Keratinocyte (primary cell): ENCODE measurements at regions not wholly inside any gene's neighbourhood (a gene's known extent, or its start where the extent isn't known, plus 50 kb on each side); places are given as distances from the start of the nearest gene placed in this dataset.
"Not testable (repeated sequence)": the region's sequence is repeated elsewhere in the genome, so short reads cannot be mapped to it uniquely, and the experiment has no call there.

ENCODE experiments used
- DNase-seq: peaks from one replicate; pipeline ENCODE4 v3.0.0-alpha.2; 2011; ENCODE audit warnings: low read depth, missing footprints, low spot score
- FAIRE-seq: peaks from 2 replicates; lab custom pipeline; 2011; peaks lifted over from hg19 to GRCh38; lab: Jason Lieb, UNC
- H2AFZ ChIP-seq: 2 replicates; pipeline ENCODE4 v1.6.0; 2012; ENCODE audit warnings: low read length, control low read depth, inconsistent platforms; ENCODE audit not compliant: control insufficient read depth
- H3K27ac ChIP-seq: 2 replicates; pipeline ENCODE4 v1.5.1; 2011; ENCODE audit warnings: low read length; ENCODE audit not compliant: control insufficient read depth, insufficient read depth
- H3K27me3 ChIP-seq: 3 replicates; pipeline ENCODE4 v1.6.0; 2011; ENCODE audit warnings: low read length; ENCODE audit not compliant: control insufficient read depth, insufficient read depth; ENCODE audit errors: extremely low read depth
- H3K36me3 ChIP-seq, 2 experiments: 2 replicates in 1 of 2; 3 replicates in 1 of 2; pipeline ENCODE4 v1.5.1; 2011; ENCODE audit warnings: low read length in 2 of 2, mild to moderate bottlenecking in 1 of 2; ENCODE audit not compliant: control insufficient read depth in 2 of 2, insufficient read depth in 2 of 2; ENCODE audit errors: extremely low read depth in 1 of 2
- H3K4me1 ChIP-seq: 3 replicates; pipeline ENCODE4 v1.5.1; 2011; ENCODE audit warnings: low read length; ENCODE audit not compliant: control insufficient read depth, insufficient read depth; ENCODE audit errors: extremely low read depth
- H3K4me2 ChIP-seq: 3 replicates; pipeline ENCODE4 v1.6.0; 2011; ENCODE audit warnings: low read depth, low read length; ENCODE audit not compliant: control insufficient read depth, insufficient read depth; ENCODE audit errors: extremely low read depth
- H3K4me3 ChIP-seq, 3 experiments: fragments of 200-600 bp in 1 of 3; sonication (generic) in 1 of 3; 2 replicates in 2 of 3; 3 replicates in 1 of 3; pipeline ENCODE4 v1.5.1; 2011 to 2016; ENCODE audit warnings: low read length in 3 of 3, mild to moderate bottlenecking in 3 of 3, control low read depth in 2 of 3, inconsistent platforms in 1 of 3, low read depth in 1 of 3, mixed read lengths in 1 of 3, mixed run types in 1 of 3, moderate library complexity in 1 of 3; ENCODE audit not compliant: control insufficient read depth in 2 of 3, insufficient read depth in 2 of 3; ENCODE audit errors: extremely low read depth in 1 of 3
- H3K79me2 ChIP-seq: 2 replicates; pipeline ENCODE4 v1.6.0; 2012; ENCODE audit warnings: low read length; ENCODE audit not compliant: control insufficient read depth, insufficient read depth
- H3K9ac ChIP-seq: 3 replicates; pipeline ENCODE4 v1.6.0; 2011; ENCODE audit warnings: low read length; ENCODE audit not compliant: control insufficient read depth, insufficient read depth; ENCODE audit errors: extremely low read depth
- H3K9me1 ChIP-seq: 3 replicates; pipeline ENCODE4 v1.6.0; 2011; ENCODE audit warnings: low read length; ENCODE audit not compliant: control insufficient read depth, insufficient read depth; ENCODE audit errors: extremely low read depth
- H3K9me3 ChIP-seq: 2 replicates; pipeline ENCODE4 v1.5.1; 2012; ENCODE audit warnings: low read depth, low read length; ENCODE audit not compliant: control insufficient read depth
- H4K20me1 ChIP-seq: 3 replicates; pipeline ENCODE4 v1.6.0; 2011; ENCODE audit warnings: low read length; ENCODE audit not compliant: control insufficient read depth, insufficient read depth; ENCODE audit errors: extremely low read depth
- EZH2 ChIP-seq: IDR thresholded peaks from one replicate; pipeline ENCODE4 v1.6.1; 2012; ENCODE audit warnings: inconsistent platforms, mild to moderate bottlenecking, low read length, moderate library complexity
- dilution Hi-C: fragments of 300-500 bp; cut with MboI; formaldehyde crosslinking; loops from one replicate; pipeline ENCODE4 v1.7.0; 2020; ENCODE audit warnings: low sequenced_read_pairs; ENCODE audit not compliant: extremely low pct_ligation_motif_present
- TF ChIP-seq, protein P1 (sequence below), 3 experiments: IDR thresholded peaks in 1 of 3; conservative IDR thresholded peaks in 1 of 3; optimal IDR thresholded peaks in 1 of 3; 2 replicates in 2 of 3; 3 replicates in 1 of 3; pipeline versions ENCODE3 to v1.5.1; 2011; ENCODE audit warnings: low read length in 3 of 3, mild to moderate bottlenecking in 3 of 3, moderate library complexity in 2 of 3, control low read depth in 1 of 3, inconsistent platforms in 1 of 3; ENCODE audit not compliant: insufficient read depth in 2 of 3; ENCODE audit errors: extremely low read depth in 1 of 3

DNA sequence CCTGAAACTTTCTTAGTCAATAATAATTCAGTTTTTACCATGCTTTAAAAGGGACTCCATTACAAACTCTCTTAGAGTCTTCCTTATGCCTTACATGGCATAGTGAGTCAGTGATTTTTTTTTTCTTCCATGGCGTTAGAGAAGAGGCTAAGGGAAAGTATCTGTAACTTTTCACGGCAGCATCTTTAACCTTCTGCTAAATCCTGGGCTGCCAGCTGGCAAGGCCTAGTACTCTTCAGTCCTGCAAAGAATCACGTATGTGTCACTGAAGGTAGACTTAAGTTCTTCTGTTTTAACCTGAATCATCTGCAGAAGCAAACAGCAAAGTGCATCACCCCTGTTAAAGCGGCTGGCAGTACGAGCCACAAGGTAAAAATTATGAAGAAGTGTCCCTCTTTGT is 286.3 kb upstream of the FN1 start:
- no peak overlapping the region for H3K27ac ChIP-seq
- H3K9me1 ChIP-seq: no peaks in the 10 kb centered on the region
- TF ChIP-seq, protein P1, sequence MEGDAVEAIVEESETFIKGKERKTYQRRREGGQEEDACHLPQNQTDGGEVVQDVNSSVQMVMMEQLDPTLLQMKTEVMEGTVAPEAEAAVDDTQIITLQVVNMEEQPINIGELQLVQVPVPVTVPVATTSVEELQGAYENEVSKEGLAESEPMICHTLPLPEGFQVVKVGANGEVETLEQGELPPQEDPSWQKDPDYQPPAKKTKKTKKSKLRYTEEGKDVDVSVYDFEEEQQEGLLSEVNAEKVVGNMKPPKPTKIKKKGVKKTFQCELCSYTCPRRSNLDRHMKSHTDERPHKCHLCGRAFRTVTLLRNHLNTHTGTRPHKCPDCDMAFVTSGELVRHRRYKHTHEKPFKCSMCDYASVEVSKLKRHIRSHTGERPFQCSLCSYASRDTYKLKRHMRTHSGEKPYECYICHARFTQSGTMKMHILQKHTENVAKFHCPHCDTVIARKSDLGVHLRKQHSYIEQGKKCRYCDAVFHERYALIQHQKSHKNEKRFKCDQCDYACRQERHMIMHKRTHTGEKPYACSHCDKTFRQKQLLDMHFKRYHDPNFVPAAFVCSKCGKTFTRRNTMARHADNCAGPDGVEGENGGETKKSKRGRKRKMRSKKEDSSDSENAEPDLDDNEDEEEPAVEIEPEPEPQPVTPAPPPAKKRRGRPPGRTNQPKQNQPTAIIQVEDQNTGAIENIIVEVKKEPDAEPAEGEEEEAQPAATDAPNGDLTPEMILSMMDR (optimal IDR thresholded peaks at IDR 0.05 in 1 of 3, IDR thresholded peaks at IDR 0.05 in 1 of 3, conservative IDR thresholded peaks at IDR 0.05 in 1 of 3; ENCODE audit: extremely low read depth in 1 of 3, insufficient read depth in 2 of 3, low read length in 3 of 3): no peak
- no peak for TF ChIP-seq EZH2
- no peaks in the 10 kb centered on the region for H3K4me1 ChIP-seq
- H3K9ac ChIP-seq: no peak overlapping the region
- H3K9me3 ChIP-seq: no peaks in the 10 kb centered on the region
- H4K20me1 ChIP-seq: no peaks in the 10 kb centered on the region
- no peaks in the 10 kb centered on the region for H3K27me3 ChIP-seq
- DNase-seq (no peak), FAIRE-seq (no peak)
- dilution Hi-C loops: no loop called here
- no peak overlapping the region for H3K4me2 ChIP-seq
- no peak overlapping the region for H2AFZ ChIP-seq
- no peaks in the 10 kb centered on the region for H3K79me2 ChIP-seq
- H3K4me3 ChIP-seq: no peak overlapping the region
- no peaks in the 10 kb centered on the region for H3K36me3 ChIP-seq

DNA sequence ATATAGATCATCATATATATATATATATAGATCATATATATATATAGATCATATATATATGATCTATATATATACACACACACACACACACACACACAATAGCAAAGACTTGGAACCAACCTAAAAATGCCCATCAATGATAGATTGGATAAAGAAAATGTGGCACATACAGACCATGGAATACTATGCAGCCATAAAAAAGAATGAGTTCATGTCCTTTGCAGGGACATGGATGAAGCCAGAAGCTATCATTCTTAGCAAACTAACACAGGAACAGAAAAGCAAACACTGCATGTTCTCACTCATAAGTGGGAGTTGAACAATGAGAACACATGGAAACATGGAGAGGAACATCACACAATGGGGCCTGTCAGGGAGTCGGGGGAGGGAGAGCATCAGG is 285.6 kb upstream of the FN1 start:
- dilution Hi-C loops, H3K9me1 ChIP-seq, H3K4me3 ChIP-seq, H2AFZ ChIP-seq, H3K27me3 ChIP-seq, FAIRE-seq, H3K4me2 ChIP-seq, H3K9ac ChIP-seq, DNase-seq, H3K4me1 ChIP-seq, H3K9me3 ChIP-seq, H3K36me3 ChIP-seq, H3K79me2 ChIP-seq, H3K27ac ChIP-seq, H4K20me1 ChIP-seq: not testable (repeated sequence)

DNA sequence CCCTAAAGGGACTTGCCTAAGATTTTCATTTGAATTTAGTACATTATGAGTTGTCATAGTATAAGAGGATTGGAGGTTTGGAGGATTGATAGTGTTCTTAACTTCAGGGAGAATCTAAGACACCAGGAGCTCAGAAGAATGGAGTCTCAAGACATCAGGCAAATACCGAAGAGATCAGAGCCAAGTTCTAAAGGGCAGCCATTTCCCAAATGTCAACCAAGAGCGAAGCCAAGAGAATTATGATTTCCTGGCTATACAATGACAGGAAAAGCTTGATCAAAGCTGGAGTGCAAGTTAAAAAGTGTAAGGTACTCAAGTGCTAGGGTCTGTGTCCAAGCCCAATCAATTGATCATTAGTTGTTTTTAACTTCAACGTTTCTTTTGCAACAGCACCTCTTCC is 283.0 kb upstream of the FN1 start:
- H3K36me3 ChIP-seq: no peaks in the 10 kb centered on the region
- no peak overlapping the region for H2AFZ ChIP-seq
- no peak overlapping the region for H3K27ac ChIP-seq
- H3K9me1 ChIP-seq: no peaks in the 10 kb centered on the region
- FAIRE-seq: no peak
- no peak overlapping the region for H3K4me3 ChIP-seq
- H4K20me1 ChIP-seq: no peaks in the 10 kb centered on the region
- no peak overlapping the region for H3K4me2 ChIP-seq
- no peaks in the 10 kb centered on the region for H3K27me3 ChIP-seq
- H3K9ac ChIP-seq: no peak overlapping the region
- dilution Hi-C loops: no loop called here
- no peaks in the 10 kb centered on the region for H3K9me3 ChIP-seq
- H3K79me2 ChIP-seq: no peaks in the 10 kb centered on the region
- H3K4me1 ChIP-seq: no peaks in the 10 kb centered on the region
- no peak for TF ChIP-seq EZH2
- TF ChIP-seq, protein P1 (optimal IDR thresholded peaks at IDR 0.05 in 1 of 3, IDR thresholded peaks at IDR 0.05 in 1 of 3, conservative IDR thresholded peaks at IDR 0.05 in 1 of 3; ENCODE audit: extremely low read depth in 1 of 3, insufficient read depth in 2 of 3, low read length in 3 of 3): no peak
- no peak for DNase-seq
